ENCODE measurements at regions not wholly inside any gene's neighbourhood (a gene's known extent, or its start where the extent isn't known, plus 50 kb on each side); places are given as distances from the start of the nearest gene placed in this dataset.

- TF ChIP-seq CTCF (IDR thresholded peaks at IDR 0.05; ENCODE audit: insufficient read depth, low read length, severe bottlenecking), result no peak
- DNase-seq (ENCODE audit: low read depth) (no peak), FAIRE-seq (no peak)
- H3K4me3 ChIP-seq (ENCODE audit: low read depth, low read length), result no peak overlapping the region
- H3K27me3 ChIP-seq (ENCODE audit: control insufficient read depth, insufficient read depth, low read length), result no peaks in the 10 kb centered on the region
- no peaks in the 10 kb centered on the region for H3K36me3 ChIP-seq (ENCODE audit: control insufficient read depth, insufficient read depth, low read length)
Observed at GRCh38 chr5:2415678-2416077, 335.8 kb downstream of the IRX2 start.

- no peak for TF ChIP-seq CTCF (IDR thresholded peaks at IDR 0.05; ENCODE audit: insufficient read depth, low read length, severe bottlenecking)
- DNase-seq (ENCODE audit: low read depth) (no peak), FAIRE-seq (no peak)
- no peak overlapping the region for H3K4me3 ChIP-seq (ENCODE audit: low read depth, low read length)
- H3K36me3 ChIP-seq (ENCODE audit: control insufficient read depth, insufficient read depth, low read length), result no peaks in the 10 kb centered on the region
- no peaks in the 10 kb centered on the region for H3K27me3 ChIP-seq (ENCODE audit: control insufficient read depth, insufficient read depth, low read length)
Observed at GRCh38 chr5:2410451-2410850, 341.0 kb downstream of the IRX2 start.

DNA sequence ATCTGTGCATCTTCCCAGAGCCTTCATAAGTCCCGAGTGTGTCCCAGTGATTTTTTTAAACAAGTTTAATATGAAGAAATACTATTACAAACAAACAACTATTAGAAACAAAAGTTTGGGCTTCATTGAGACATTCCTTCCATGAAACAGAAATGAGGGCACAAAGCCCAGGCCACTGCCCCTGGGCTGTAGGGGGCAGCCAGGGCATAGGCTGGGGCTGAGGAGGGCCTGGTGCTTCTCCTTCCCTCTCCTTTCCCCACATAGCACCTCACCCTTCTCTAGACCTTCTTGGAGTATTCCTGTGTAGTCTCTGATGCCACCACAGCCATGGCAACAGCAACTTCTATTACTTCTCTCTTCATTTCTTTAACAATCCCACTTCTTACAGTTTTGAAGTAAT lies 348.2 kb downstream of the IRX2 start:
- H3K4me3 ChIP-seq (ENCODE audit: low read depth, low read length), result no peak overlapping the region
- FAIRE-seq, result no peak
- no peaks in the 10 kb centered on the region for H3K27me3 ChIP-seq (ENCODE audit: control insufficient read depth, insufficient read depth, low read length)
- no peak for DNase-seq (ENCODE audit: low read depth)
- no peak for TF ChIP-seq CTCF (IDR thresholded peaks at IDR 0.05; ENCODE audit: insufficient read depth, low read length, severe bottlenecking)
- no peaks in the 10 kb centered on the region for H3K36me3 ChIP-seq (ENCODE audit: control insufficient read depth, insufficient read depth, low read length)

- no peak for DNase-seq (ENCODE audit: low read depth)
- H3K27me3 ChIP-seq (ENCODE audit: control insufficient read depth, insufficient read depth, low read length), result no peaks in the 10 kb centered on the region
- FAIRE-seq, result no peak
Observed at GRCh38 chr5:2399804-2400203, 351.7 kb downstream of the IRX2 start.

GRCh38 chr5:2399096-2399495 lies 352.4 kb downstream of the IRX2 start:
- TF ChIP-seq CTCF (IDR thresholded peaks at IDR 0.05; ENCODE audit: insufficient read depth, low read length, severe bottlenecking), result no peak
- FAIRE-seq (no peak), DNase-seq (ENCODE audit: low read depth) (no peak)
- no peak overlapping the region for H3K4me3 ChIP-seq (ENCODE audit: low read depth, low read length)
- no peaks in the 10 kb centered on the region for H3K36me3 ChIP-seq (ENCODE audit: control insufficient read depth, insufficient read depth, low read length)
- no peaks in the 10 kb centered on the region for H3K27me3 ChIP-seq (ENCODE audit: control insufficient read depth, insufficient read depth, low read length)

More at GRCh38 chr5:2399804-2400203, 351.7 kb downstream of the IRX2 start:
- Histone ChIP-seq H3K4me3 (ENCODE audit: low read depth, low read length) (no peak overlapping the region), H3K36me3 (ENCODE audit: control insufficient read depth, insufficient read depth, low read length) (no peaks in the 10 kb centered on the region)
- TF ChIP-seq CTCF (IDR thresholded peaks at IDR 0.05; ENCODE audit: insufficient read depth, low read length, severe bottlenecking), result no peak

DNA sequence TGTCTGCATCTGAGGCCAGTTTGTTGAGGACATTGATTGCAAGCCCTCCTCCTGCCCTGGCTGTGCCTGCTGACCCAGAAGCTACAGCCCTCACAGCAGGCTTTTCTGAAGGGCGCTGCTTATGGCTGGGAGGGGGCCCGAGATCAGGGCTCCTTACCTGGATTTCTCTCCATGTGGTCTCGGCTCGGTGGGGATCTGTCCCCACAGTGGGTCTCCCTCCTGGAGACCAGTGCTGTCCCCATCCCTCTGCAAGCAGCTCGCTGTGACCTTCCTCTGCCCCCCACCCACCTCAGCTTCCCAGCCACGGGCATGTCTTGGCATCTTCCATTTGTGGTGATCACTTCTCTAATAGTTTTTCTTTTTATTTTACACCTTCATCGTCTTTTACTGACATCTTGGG lies 357.9 kb downstream of the IRX2 start:
- no peak for DNase-seq (ENCODE audit: low read depth)
- H3K27me3 ChIP-seq (ENCODE audit: control insufficient read depth, insufficient read depth, low read length), result no peaks in the 10 kb centered on the region
- no peak overlapping the region for H3K4me3 ChIP-seq (ENCODE audit: low read depth, low read length)
- no peaks in the 10 kb centered on the region for H3K36me3 ChIP-seq (ENCODE audit: control insufficient read depth, insufficient read depth, low read length)
- no peak for FAIRE-seq
- TF ChIP-seq CTCF (IDR thresholded peaks at IDR 0.05; ENCODE audit: insufficient read depth, low read length, severe bottlenecking), result no peak
